ENCODE measurements at regions not wholly inside any gene's neighbourhood (a gene's known extent, or its start where the extent isn't known, plus 50 kb on each side); places are given as distances from the start of the nearest gene placed in this dataset.

- TF ChIP-seq, protein P1, sequence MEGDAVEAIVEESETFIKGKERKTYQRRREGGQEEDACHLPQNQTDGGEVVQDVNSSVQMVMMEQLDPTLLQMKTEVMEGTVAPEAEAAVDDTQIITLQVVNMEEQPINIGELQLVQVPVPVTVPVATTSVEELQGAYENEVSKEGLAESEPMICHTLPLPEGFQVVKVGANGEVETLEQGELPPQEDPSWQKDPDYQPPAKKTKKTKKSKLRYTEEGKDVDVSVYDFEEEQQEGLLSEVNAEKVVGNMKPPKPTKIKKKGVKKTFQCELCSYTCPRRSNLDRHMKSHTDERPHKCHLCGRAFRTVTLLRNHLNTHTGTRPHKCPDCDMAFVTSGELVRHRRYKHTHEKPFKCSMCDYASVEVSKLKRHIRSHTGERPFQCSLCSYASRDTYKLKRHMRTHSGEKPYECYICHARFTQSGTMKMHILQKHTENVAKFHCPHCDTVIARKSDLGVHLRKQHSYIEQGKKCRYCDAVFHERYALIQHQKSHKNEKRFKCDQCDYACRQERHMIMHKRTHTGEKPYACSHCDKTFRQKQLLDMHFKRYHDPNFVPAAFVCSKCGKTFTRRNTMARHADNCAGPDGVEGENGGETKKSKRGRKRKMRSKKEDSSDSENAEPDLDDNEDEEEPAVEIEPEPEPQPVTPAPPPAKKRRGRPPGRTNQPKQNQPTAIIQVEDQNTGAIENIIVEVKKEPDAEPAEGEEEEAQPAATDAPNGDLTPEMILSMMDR (IDR thresholded peaks at IDR 0.05; ENCODE audit: extremely low read depth, missing control alignments), result no peak
- no peak for DNase-seq (ENCODE audit: low spot score)
These were observed 384.6 kb upstream of the KLF4 start for GRCh38 chr9:107874137-107874536.

DNA sequence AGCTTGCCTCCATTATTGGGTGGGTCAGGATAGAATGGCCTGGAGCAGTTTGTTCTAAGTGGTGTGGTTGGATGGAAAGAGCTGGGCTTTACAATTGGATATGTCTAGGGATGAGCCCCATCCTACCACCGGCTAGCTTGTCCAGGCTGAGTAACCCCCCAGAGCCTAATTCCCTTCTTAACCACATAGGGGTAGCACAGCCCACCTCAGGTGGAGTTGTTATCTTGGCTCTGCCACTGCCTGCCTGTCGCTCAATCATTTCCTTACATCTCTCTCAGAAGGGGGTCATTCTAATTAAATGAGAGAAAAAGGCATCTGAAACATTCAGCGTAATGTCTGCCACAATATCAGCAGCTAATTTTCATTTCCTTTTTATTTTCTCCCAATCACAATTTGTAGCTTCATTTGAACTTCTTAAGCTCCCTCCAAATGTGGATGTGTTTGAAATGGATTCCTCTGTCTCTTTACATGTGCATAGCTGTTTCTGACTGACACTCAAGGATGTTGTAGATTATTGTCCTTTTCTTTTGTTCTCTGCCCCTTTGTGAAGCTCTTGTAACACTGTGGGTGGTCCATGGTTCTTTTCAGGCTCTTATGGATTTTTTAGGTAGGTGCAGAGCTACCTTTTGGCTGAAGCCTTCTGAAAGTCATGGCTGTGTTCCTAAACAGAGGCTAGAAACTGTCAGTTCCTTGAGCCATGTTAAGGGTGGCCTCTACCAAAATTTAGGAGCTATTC lies 383.1 kb upstream of the KLF4 start:
- TF ChIP-seq, protein P1 (IDR thresholded peaks at IDR 0.05; ENCODE audit: extremely low read depth, missing control alignments), result no peak
- no peak for DNase-seq (ENCODE audit: low spot score)

DNA sequence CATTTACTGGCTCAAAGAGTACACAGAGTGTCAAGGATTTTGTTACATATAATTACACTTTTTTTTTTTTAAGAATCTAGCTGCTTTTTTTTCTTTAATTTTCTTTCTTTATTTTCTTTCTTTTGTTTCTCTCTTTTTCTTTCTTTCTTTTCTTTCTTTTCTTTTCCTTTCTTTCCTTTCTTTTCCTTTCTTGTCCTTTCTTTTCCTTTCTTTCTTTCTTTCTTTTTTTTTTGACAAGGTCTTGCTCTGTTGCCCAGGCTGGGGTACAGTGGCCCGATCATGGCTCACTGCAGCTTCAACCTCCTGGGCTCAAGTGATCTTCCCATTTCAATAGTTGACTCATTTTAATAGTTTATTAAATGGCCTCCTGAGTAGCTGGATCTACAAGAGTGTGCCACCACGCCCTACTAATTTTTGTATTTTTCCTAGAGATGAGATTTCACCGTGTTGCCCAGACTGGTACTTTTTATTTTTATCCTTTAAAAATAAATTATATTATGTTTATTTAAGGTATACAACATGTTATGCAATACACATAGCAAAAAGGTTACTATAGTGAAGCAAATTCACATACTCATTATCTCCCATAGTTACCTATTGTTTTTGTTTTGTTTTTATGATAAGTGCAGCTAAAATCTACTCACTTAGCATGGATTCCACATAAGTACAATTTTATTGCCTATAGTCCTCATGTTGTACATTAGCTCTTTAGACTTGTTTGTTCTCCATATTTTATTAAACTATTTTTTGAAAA lies 381.5 kb upstream of the KLF4 start:
- TF ChIP-seq, protein P1 (IDR thresholded peaks at IDR 0.05; ENCODE audit: extremely low read depth, missing control alignments), result no peak
- no peak for DNase-seq (ENCODE audit: low spot score)

GRCh38 chr9:107870221-107870620 lies 380.7 kb upstream of the KLF4 start:
- TF ChIP-seq, protein P1 (IDR thresholded peaks at IDR 0.05; ENCODE audit: extremely low read depth, missing control alignments), result no peak
- no peak for DNase-seq (ENCODE audit: low spot score)

- no peak for DNase-seq (ENCODE audit: low spot score)
These were observed 379.5 kb upstream of the KLF4 start for GRCh38 chr9:107869111-107869510.

DNA sequence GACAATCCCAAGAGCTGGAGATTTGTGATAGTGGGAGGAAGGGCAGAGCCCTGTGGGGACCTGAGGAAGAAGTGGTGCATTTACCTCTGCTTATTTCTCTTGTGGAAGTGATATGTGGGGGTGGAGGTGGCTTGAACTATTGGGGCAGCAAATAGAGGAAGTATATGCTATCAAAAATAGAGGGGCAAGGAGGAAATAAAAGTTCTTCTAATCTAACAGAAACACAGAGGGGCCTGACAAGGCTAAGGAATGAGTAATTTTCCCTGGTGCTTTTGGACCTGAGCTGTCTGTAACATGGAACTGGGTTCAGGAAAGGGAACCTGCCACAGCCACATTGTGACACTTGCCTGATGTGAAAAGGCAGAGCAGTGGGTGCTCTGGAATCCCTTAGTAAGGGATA lies 378.6 kb upstream of the KLF4 start:
- no peak for DNase-seq (ENCODE audit: low spot score)
- TF ChIP-seq, protein P1 (IDR thresholded peaks at IDR 0.05; ENCODE audit: extremely low read depth, missing control alignments), result no peak

More at GRCh38 chr9:107869111-107869510, 379.5 kb upstream of the KLF4 start:
- TF ChIP-seq, protein P1 (IDR thresholded peaks at IDR 0.05; ENCODE audit: extremely low read depth, missing control alignments), result no peak

GRCh38 chr9:107867738-107868137 lies 378.2 kb upstream of the KLF4 start:
- TF ChIP-seq, protein P1 (IDR thresholded peaks at IDR 0.05; ENCODE audit: extremely low read depth, missing control alignments), result no peak
- DNase-seq (ENCODE audit: low spot score), result no peak
